Neural crest cell (in vitro differentiated cells): ENCODE measurements at regions not wholly inside any gene's neighbourhood (a gene's known extent, or its start where the extent isn't known, plus 50 kb on each side); places are given as distances from the start of the nearest gene placed in this dataset.

ENCODE experiments used
- DNase-seq: peaks from one replicate; pipeline ENCODE4 v3.0.0; 2021; ENCODE audit warnings: low read depth, mixed read lengths, low spot score
- H3K27ac Mint-ChIP-seq: one replicate; pipeline ENCODE4 v1.8.0; 2021; ENCODE audit warnings: mild to moderate bottlenecking, mixed read lengths; ENCODE audit not compliant: unreplicated experiment
- H3K27me3 Mint-ChIP-seq: 2 replicates; pipeline ENCODE4 v1.8.0; 2021; ENCODE audit warnings: low read depth, mild to moderate bottlenecking, mixed read lengths
- H3K36me3 Mint-ChIP-seq: 2 replicates; pipeline ENCODE4 v1.8.0; 2021; ENCODE audit warnings: low read depth, mild to moderate bottlenecking, mixed read lengths
- H3K4me1 Mint-ChIP-seq: 2 replicates; pipeline ENCODE4 v1.8.0; 2021; ENCODE audit warnings: mixed read lengths
- H3K4me3 Mint-ChIP-seq: one replicate; pipeline ENCODE4 v1.8.0; 2021; ENCODE audit warnings: mild to moderate bottlenecking, mixed read lengths
- H3K9me3 Mint-ChIP-seq: 2 replicates; pipeline ENCODE4 v1.8.0; 2021; ENCODE audit warnings: mixed read lengths
- TF ChIP-seq, protein P1 (sequence below): fragments of 200-600 bp; sonication (generic); conservative IDR thresholded peaks from 2 replicates; pipeline ENCODE4 v1.5.0; 2021; ENCODE audit warnings: antibody characterized with exemption, mild to moderate bottlenecking

DNA sequence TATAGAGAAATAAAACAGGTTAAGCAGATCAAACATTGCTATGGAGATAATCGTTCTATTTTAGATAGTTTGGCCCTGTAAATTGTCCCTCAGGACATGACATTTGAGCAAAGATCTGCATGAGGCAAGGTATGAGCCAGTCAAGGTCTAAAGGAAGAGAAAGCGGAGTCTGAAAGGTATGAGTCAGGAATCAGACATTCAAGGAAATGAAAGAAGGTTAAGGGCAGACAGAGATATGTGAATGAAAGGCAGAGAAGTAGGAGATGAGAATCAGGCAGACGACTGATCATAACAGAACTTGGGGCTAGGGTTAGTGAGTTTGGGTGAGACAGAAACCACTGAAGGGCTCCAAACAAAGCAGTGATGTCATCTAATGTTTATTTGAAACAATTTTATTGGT, 775.8 kb downstream of the MAFB start:
- Mint-ChIP-seq H3K4me1 (no peaks in the 10 kb centered on the region), H3K27me3 (no peaks in the 10 kb centered on the region), H3K36me3 (no peaks in the 10 kb centered on the region), H3K9me3 (no peaks in the 10 kb centered on the region), H3K4me3 (no peak overlapping the region), H3K27ac (no peak overlapping the region)
- TF ChIP-seq, protein P1, sequence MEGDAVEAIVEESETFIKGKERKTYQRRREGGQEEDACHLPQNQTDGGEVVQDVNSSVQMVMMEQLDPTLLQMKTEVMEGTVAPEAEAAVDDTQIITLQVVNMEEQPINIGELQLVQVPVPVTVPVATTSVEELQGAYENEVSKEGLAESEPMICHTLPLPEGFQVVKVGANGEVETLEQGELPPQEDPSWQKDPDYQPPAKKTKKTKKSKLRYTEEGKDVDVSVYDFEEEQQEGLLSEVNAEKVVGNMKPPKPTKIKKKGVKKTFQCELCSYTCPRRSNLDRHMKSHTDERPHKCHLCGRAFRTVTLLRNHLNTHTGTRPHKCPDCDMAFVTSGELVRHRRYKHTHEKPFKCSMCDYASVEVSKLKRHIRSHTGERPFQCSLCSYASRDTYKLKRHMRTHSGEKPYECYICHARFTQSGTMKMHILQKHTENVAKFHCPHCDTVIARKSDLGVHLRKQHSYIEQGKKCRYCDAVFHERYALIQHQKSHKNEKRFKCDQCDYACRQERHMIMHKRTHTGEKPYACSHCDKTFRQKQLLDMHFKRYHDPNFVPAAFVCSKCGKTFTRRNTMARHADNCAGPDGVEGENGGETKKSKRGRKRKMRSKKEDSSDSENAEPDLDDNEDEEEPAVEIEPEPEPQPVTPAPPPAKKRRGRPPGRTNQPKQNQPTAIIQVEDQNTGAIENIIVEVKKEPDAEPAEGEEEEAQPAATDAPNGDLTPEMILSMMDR, result no peak
- no peak for DNase-seq

DNA sequence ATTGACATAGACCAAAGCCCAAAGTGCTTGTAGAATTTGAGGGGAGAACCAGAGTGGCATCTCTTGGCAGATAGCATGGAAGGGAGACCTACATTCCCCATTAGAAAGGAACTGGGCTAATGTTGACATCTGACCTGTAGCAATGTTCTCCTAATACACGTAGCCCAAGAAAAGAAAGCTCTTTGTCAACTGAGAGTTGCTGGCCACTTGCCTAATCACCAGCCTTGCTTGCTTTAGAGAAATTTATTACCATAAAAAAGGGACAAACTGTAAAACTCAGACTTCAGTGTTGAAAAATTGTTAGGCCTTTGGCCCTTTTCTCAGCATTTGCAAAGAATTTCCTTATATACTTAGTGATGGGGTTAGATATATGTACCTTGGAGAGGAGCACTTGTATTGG, 777.5 kb downstream of the MAFB start:
- H3K4me1 Mint-ChIP-seq, result no peaks in the 10 kb centered on the region
- H3K36me3 Mint-ChIP-seq, result no peaks in the 10 kb centered on the region
- no peak for DNase-seq
- TF ChIP-seq, protein P1, result no peak
- H3K4me3 Mint-ChIP-seq, result no peak overlapping the region
- peaks cover 5% of the 10 kb centered on the region for H3K27me3 Mint-ChIP-seq
- H3K27ac Mint-ChIP-seq, result no peak overlapping the region
- no peaks in the 10 kb centered on the region for H3K9me3 Mint-ChIP-seq

DNA sequence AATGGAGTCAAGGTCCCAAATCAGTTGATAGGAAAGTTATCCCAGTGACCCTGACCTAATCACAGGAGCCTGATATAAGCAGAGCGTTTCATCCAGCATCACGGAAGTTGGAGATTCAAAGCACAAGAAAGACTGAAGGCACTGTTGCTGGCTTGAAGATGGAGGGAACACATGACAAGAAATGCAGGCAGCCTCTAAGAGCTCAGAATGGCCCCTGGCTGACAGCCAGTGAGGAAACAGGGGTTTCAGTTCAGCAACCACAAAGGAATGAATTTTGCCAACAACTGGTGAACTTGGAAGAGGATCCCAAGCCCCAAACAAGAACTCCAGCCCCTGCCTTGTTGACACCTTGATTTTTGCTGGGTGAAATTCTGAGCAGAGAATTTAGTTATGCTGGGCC, 778.5 kb downstream of the MAFB start:
- Mint-ChIP-seq H3K4me3 (no peak overlapping the region), H3K36me3 (no peaks in the 10 kb centered on the region), H3K9me3 (no peaks in the 10 kb centered on the region), H3K27me3 (peaks cover 7% of the 10 kb centered on the region), H3K27ac (no peak overlapping the region), H3K4me1 (no peaks in the 10 kb centered on the region)
- TF ChIP-seq, protein P1, result no peak
- no peak for DNase-seq

DNA sequence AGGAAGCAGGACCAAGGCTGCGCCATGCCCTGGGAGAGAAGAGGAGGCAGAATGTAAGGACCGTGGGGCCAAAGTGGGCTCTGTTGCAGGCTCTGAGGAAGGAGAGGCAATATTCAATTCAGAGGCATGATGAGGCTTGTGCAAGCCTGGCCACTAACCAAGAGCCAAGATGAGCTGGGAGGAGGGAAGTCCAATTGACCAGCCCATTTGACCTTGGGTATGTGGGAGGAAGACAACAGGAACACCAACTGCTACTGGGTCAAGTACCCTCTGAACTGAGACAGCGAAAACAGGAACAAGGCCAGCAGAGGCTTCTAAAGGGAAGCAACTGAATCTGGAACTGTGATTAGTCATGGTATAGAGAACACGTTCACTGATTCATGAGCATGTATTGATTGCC, 779.6 kb downstream of the MAFB start:
- no peaks in the 10 kb centered on the region for H3K36me3 Mint-ChIP-seq

DNA sequence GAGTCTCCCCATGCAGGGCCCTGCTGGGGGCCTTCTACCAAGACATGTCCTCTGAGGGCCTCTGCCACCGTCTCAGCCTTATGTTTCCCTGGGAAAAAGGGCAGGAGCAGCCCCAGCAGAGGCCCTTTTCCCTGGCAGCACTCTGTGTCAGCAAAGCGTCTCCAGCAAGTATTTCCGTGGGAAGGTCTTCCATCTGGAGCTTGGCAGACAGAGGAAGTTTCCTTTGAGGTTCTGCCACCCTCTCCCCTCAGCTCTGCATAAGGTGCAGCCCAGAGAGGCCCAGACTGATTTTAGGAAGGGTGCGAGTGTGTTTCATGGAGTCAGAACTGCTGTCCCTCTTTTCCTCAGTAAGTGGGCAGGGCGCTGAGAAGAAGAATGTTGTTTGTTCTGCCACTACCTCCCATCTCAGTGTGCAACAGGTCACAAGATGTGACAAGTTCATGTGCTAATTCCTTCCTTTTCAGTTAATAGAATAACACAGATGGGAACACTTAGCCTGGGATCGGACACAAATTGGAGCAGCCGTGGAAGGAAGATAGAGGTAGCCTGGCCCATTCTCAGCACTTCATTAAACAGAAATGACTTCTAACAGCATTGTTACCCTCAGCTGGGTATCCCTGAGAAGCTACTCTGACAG, 784.4 kb downstream of the MAFB start:
- H3K36me3 Mint-ChIP-seq, result no peaks in the 10 kb centered on the region
- H3K27me3 Mint-ChIP-seq, result peaks cover 7% of the 10 kb centered on the region
- TF ChIP-seq, protein P1, result no peak
- no peaks in the 10 kb centered on the region for H3K4me1 Mint-ChIP-seq
- no peak for DNase-seq
- H3K27ac Mint-ChIP-seq, result no peak overlapping the region
- no peaks in the 10 kb centered on the region for H3K9me3 Mint-ChIP-seq
- no peak overlapping the region for H3K4me3 Mint-ChIP-seq

More for the DNA sequence above, 779.6 kb downstream of the MAFB start:
- peaks cover 7% of the 10 kb centered on the region for H3K27me3 Mint-ChIP-seq
- no peaks in the 10 kb centered on the region for H3K4me1 Mint-ChIP-seq
- no peak overlapping the region for H3K27ac Mint-ChIP-seq
- no peaks in the 10 kb centered on the region for H3K9me3 Mint-ChIP-seq
- no peak for DNase-seq
- no peak overlapping the region for H3K4me3 Mint-ChIP-seq
- TF ChIP-seq, protein P1, result no peak
